HG03460 (cell line): ENCODE measurements at regions not wholly inside any gene's neighbourhood (a gene's known extent, or its start where the extent isn't known, plus 50 kb on each side); places are given as distances from the start of the nearest gene placed in this dataset.
"Not testable (repeated sequence)": the region's sequence is repeated elsewhere in the genome, so short reads cannot be mapped to it uniquely, and the experiment has no call there.

Experiments
- ATAC-seq: cut with Tn5 transposase; IDR thresholded peaks from one replicate; pipeline ENCODE4 v1.9.1; 2021; ENCODE audit not compliant: unreplicated experiment

- no peak for ATAC-seq
Observed at GRCh38 chr9:15372455-15372854, 50.2 kb upstream of the SNAPC3 start.

- ATAC-seq, result no peak
Observed at GRCh38 chr9:15371448-15371845, 51.2 kb upstream of the SNAPC3 start.

GRCh38 chr9:15370466-15371447 is 51.9 kb upstream of the SNAPC3 start:
- no peak for ATAC-seq

DNA sequence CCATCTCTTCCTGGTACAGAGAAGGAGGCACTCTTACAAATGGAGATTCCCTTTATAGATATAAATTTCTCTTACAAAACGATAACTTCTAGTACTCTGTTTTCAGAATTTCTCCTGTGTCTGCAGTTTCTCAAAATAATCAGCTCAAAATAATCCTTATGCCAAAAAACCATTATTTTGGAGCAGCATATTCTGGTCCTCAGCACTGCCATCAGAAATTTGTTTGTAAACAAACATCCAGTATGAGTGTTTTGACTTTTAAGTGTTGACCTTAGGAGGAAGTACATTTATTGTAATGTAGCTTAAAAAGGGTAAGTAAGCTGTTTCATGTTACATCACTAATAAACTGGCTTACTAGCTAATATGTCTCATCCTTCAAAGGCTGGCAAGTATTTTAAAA is 52.8 kb upstream of the SNAPC3 start:
- ATAC-seq, result no peak

- ATAC-seq, result no peak
Observed at GRCh38 chr9:15369238-15369637, 53.4 kb upstream of the SNAPC3 start.

DNA sequence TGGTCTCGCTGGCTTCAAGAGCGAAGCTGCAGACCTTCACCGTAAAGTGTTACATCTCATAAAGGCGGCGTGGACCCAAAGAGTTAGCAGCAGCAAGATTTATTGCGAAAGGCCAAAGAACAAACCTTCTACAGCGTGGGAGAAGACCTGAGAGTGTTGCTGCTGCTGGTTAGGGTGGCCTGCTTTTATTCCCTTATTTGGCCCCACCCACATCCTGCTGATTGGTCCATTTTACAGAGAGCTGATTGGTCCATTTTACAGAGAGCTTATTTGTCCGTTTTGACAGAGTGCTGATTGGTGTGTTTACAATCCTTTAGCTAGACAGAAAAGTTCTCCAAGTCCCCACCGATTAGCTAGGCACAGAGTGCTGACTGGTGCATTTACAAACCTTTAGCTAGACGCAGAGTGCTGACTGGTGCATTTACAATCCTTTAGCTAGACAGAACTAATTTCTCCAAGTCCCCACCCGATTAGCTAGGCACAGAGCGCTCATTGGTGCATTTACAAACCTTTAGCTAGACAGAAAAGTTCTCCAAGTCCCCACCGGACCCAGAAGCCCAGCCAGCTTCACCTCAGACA is 57.6 kb upstream of the SNAPC3 start:
- not testable (repeated sequence) for ATAC-seq

- ATAC-seq, result no peak
Observed at GRCh38 chr9:15361737-15362136, 54.7 kb upstream of the TTC39B start.

GRCh38 chr9:15357050-15357653 is 50.1 kb upstream of the TTC39B start:
- ATAC-seq, result peak; percentile 92
